IMR-90 (cell line): ENCODE measurements at regions not wholly inside any gene's neighbourhood (a gene's known extent, or its start where the extent isn't known, plus 50 kb on each side); places are given as distances from the start of the nearest gene placed in this dataset.

Source experiments
- ATAC-seq: fragments of 200-7000 bp; cut with Tn5 transposase; 2 replicates; pipeline ENCODE4 v1.9.1; 2020; ENCODE audit warnings: low read depth, mild to moderate bottlenecking, moderate library complexity
- BruUV-seq: library from RNA; stranded (reverse); fragments of 400-500 nt; replicated peaks from 2 replicates; lab custom pipeline; 2021; lab: Mats Ljungman, UMichigan
- CTCF ChIA-PET: fragments of 300-600 bp; formaldehyde crosslinking; extraction: SDS; loops from one replicate; lab custom pipeline; 2021; ENCODE audit warnings: antibody characterized with exemption; lab: Yijun Ruan, JAX
- POLR2A ChIA-PET: fragments of 300-600 bp; sonication (Branson Sonifier 250); formaldehyde crosslinking; loops from one replicate; lab custom pipeline; 2022; ENCODE audit warnings: antibody characterized with exemption; ENCODE audit not compliant: unreplicated experiment; lab: Charles Lee
- DNase-seq: peaks from one replicate; pipeline ENCODE4 v3.0.0; 2013
- H2AFZ ChIP-seq: replicated peaks from 2 replicates; pipeline ENCODE3; 2013; ENCODE audit warnings: low read length, mild to moderate bottlenecking; ENCODE audit not compliant: poor library complexity
- H2AK5ac ChIP-seq: 2 replicates; pipeline ENCODE4 v1.6.1; 2013; ENCODE audit warnings: low read depth, low read length, inconsistent platforms
- H2AK9ac ChIP-seq: replicated peaks from 2 replicates; pipeline ENCODE3; 2013; ENCODE audit warnings: mild to moderate bottlenecking, low read depth, low read length, moderate library complexity; ENCODE audit not compliant: poor library complexity
- H2BK120ac ChIP-seq: 2 replicates; pipeline ENCODE4 v1.6.1; 2013; ENCODE audit warnings: low read depth, low read length, inconsistent platforms
- H2BK15ac ChIP-seq: 3 replicates; pipeline ENCODE4 v1.6.1; 2013; ENCODE audit warnings: low read depth, low read length, inconsistent platforms
- H2BK20ac ChIP-seq: 2 replicates; pipeline ENCODE4 v1.6.1; 2013; ENCODE audit warnings: low read depth, mild to moderate bottlenecking, inconsistent platforms, low read length, moderate library complexity
- H2BK5ac ChIP-seq: 2 replicates; pipeline ENCODE4 v1.6.1; 2013; ENCODE audit warnings: mild to moderate bottlenecking, low read depth, low read length, inconsistent platforms; ENCODE audit not compliant: poor library complexity, severe bottlenecking
- H3K14ac ChIP-seq: replicated peaks from 2 replicates; pipeline ENCODE4 v1.6.1; 2013; ENCODE audit warnings: low read depth, low read length, inconsistent platforms
- H3K18ac ChIP-seq: 2 replicates; pipeline ENCODE4 v1.6.1; 2013; ENCODE audit warnings: low read depth, low read length, control low read depth
- H3K23ac ChIP-seq: 2 replicates; pipeline ENCODE4 v1.6.1; 2013; ENCODE audit warnings: low read depth, low read length, inconsistent platforms
- H3K27ac ChIP-seq: 2 replicates; pipeline ENCODE4 v1.5.1; 2013; ENCODE audit warnings: mild to moderate bottlenecking, control low read depth, low read length; ENCODE audit not compliant: insufficient read depth
- H3K27me3 ChIP-seq: 2 replicates; pipeline ENCODE4 v1.6.1; 2013; ENCODE audit warnings: low read length; ENCODE audit not compliant: control insufficient read depth, insufficient read depth
- H3K36me3 ChIP-seq: 2 replicates; pipeline ENCODE4 v1.6.1; 2013; ENCODE audit warnings: low read length, mixed read lengths; ENCODE audit not compliant: control insufficient read depth, insufficient read depth
- H3K4ac ChIP-seq: 2 replicates; pipeline ENCODE4 v1.6.1; 2013; ENCODE audit warnings: low read depth, low read length, inconsistent platforms
- H3K4me1 ChIP-seq: 2 replicates; pipeline ENCODE4 v1.6.1; 2013; ENCODE audit warnings: low read length, mixed read lengths; ENCODE audit not compliant: control insufficient read depth, insufficient read depth
- H3K4me2 ChIP-seq: 2 replicates; pipeline ENCODE4 v1.6.1; 2013; ENCODE audit warnings: low read depth, mild to moderate bottlenecking, control low read depth, low read length, moderate library complexity
- H3K4me3 ChIP-seq: 2 replicates; pipeline ENCODE4 v1.5.1; 2013; ENCODE audit warnings: low read depth, mild to moderate bottlenecking, control low read depth, low read length, moderate library complexity; ENCODE audit not compliant: insufficient read depth
- H3K56ac ChIP-seq: 2 replicates; pipeline ENCODE4 v1.6.1; 2013; ENCODE audit warnings: low read length, inconsistent platforms; ENCODE audit not compliant: insufficient read depth; ENCODE audit errors: extremely low read depth
- H3K79me1 ChIP-seq, 2 experiments: 2 replicates each; pipeline ENCODE4 v1.6.1; 2013; ENCODE audit warnings: low read length in 2 of 2, inconsistent platforms in 1 of 2, low read depth in 1 of 2
- H3K9ac ChIP-seq: 2 replicates; pipeline ENCODE4 v1.6.1; 2013; ENCODE audit warnings: low read depth, low read length, control low read depth
- H3K9me1 ChIP-seq: 2 replicates; pipeline ENCODE4 v1.6.1; 2013; ENCODE audit warnings: low read length, inconsistent platforms; ENCODE audit not compliant: insufficient read depth
- H3K9me3 ChIP-seq: 2 replicates; pipeline ENCODE4 v1.6.1; 2013; ENCODE audit warnings: low read length; ENCODE audit not compliant: control insufficient read depth, insufficient read depth
- H4K20me1 ChIP-seq: 2 replicates; pipeline ENCODE4 v1.6.1; 2013; ENCODE audit warnings: low read length, inconsistent platforms; ENCODE audit not compliant: insufficient read depth
- H4K5ac ChIP-seq: 2 replicates; pipeline ENCODE4 v1.6.1; 2013; ENCODE audit warnings: mild to moderate bottlenecking, low read depth, low read length, control low read depth
- H4K8ac ChIP-seq, 2 experiments: 2 replicates each; pipeline ENCODE4 v1.6.1; 2013; ENCODE audit warnings: low read depth in 2 of 2, low read length in 2 of 2, control low read depth in 1 of 2, inconsistent platforms in 1 of 2
- H4K91ac ChIP-seq: 2 replicates; pipeline ENCODE4 v1.6.1; 2013; ENCODE audit warnings: low read depth, low read length, inconsistent platforms; ENCODE audit not compliant: insufficient read depth
- FOS ChIP-seq: fragments of 150-350 bp; IDR thresholded peaks from 2 replicates; pipeline ENCODE4 v1.6.1; 2016; ENCODE audit warnings: low read depth, low read length
- MAFK ChIP-seq: IDR thresholded peaks from 2 replicates; pipeline ENCODE4 v1.6.1; 2012; ENCODE audit warnings: low read depth, low read length, improper control_type of control experiment
- MAZ ChIP-seq: IDR thresholded peaks from 2 replicates; pipeline ENCODE4 v1.6.1; 2012; ENCODE audit warnings: low read depth, mild to moderate bottlenecking, low read length, improper control_type of control experiment, moderate library complexity, borderline replicate concordance
- WGBS, 2 experiments: methylation state at CpG; one replicate each; pipeline versions ENCODE4 v1.1.5 to v1.1.7; 2013; ENCODE audit warnings: missing lambda C conversion rate in 2 of 2; ENCODE audit not compliant: insufficient read length in 1 of 2; ENCODE audit errors: extremely low coverage in 2 of 2; 5-methylcytosine and 5-hydroxymethylcytosine counted together
- dilution Hi-C: fragments of 300-500 bp; cut with HindIII; formaldehyde crosslinking; loops from one replicate; pipeline ENCODE4 v1.14.3; 2018; ENCODE audit warnings: low sequenced_read_pairs; ENCODE audit not compliant: unreplicated experiment
- in situ Hi-C: fragments of 300-500 bp; cut with MboI; formaldehyde crosslinking; loops from 3 replicates; pipeline ENCODE4 v1.14.3; 2019; ENCODE audit warnings: low sequenced_read_pairs, inconsistent platforms, mixed read lengths
- intact Hi-C: fragments of 100-400 bp; cut with micrococcal nuclease; formaldehyde crosslinking; loops from 2 replicates; pipeline ENCODE4 v1.10.0; 2022

GRCh38 chr13:44132710-44133109 is 240.9 kb upstream of the SERP2 start:
- peak overlapping the region; percentile 26 for H2AK5ac ChIP-seq
- no peaks in the 10 kb centered on the region for H3K79me1 ChIP-seq
- no peaks in the 10 kb centered on the region for H4K20me1 ChIP-seq
- no peaks in the 10 kb centered on the region for H3K36me3 ChIP-seq
- peak overlapping the region; percentile 71; the same call in 1 of the 2 replicates for H3K18ac ChIP-seq
- H4K91ac ChIP-seq = peak overlapping the region; percentile 69
- BruUV-seq = no TSS peak
- ChIA-PET POLR2A (no interaction called here), CTCF (no interaction called here)
- H3K9me3 ChIP-seq = no peaks in the 10 kb centered on the region
- peaks cover 19% of the 10 kb centered on the region for H3K9me1 ChIP-seq
- ATAC-seq (peak; percentile 73), DNase-seq (peak; percentile 71)
- H4K5ac ChIP-seq = peak overlapping the region; percentile 78; the same call in 1 of the 2 replicates
- H3K4me2 ChIP-seq = no peak overlapping the region
- no peak overlapping the region for H3K56ac ChIP-seq
- peak overlapping the region; percentile 40; the same call in 1 of the 2 replicates for H3K23ac ChIP-seq
- peak overlapping the region; percentile 37 for H2AK9ac ChIP-seq
- H3K9ac ChIP-seq = no peak overlapping the region
- peak overlapping the region; percentile 49; the same call in 1 of the 2 replicates for H2BK20ac ChIP-seq
- H2BK120ac ChIP-seq = peak overlapping the region; percentile 86
- in situ Hi-C loops (no loop called here), dilution Hi-C loops (no loop called here), intact Hi-C loops (no loop called here)
- peak overlapping the region; percentile 96 for H3K14ac ChIP-seq
- 80% methylated on average over 1 of the region's 6 CpGs; no CpG with 5 or more reads in 1 of the 2 experiments for WGBS, 2 experiments
- peak overlapping the region; percentile 61 for H2BK5ac ChIP-seq
- no peak overlapping the region for H3K4me3 ChIP-seq
- H4K8ac ChIP-seq = peak overlapping the region; percentile 45 to 90
- H3K4me1 ChIP-seq = peaks cover 15% of the 10 kb centered on the region
- no peaks in the 10 kb centered on the region for H3K27me3 ChIP-seq
- H2AFZ ChIP-seq = peak overlapping the region; percentile 87
- peak overlapping the region; percentile 77; the same call in 2 of the 3 replicates for H2BK15ac ChIP-seq
- TF ChIP-seq MAZ = 0 out of 2 replicates have a peak, but pooled peaks have one; percentile 22
- TF ChIP-seq MAFK = no peak
- peak; percentile 65 for TF ChIP-seq FOS
- peak overlapping the region; percentile 8; the same call in 1 of the 2 replicates for H3K27ac ChIP-seq
- peak overlapping the region; percentile 92; the same call in 1 of the 2 replicates for H3K4ac ChIP-seq
